ENCODE measurements at regions not wholly inside any gene's neighbourhood (a gene's known extent, or its start where the extent isn't known, plus 50 kb on each side); places are given as distances from the start of the nearest gene placed in this dataset.

DNA sequence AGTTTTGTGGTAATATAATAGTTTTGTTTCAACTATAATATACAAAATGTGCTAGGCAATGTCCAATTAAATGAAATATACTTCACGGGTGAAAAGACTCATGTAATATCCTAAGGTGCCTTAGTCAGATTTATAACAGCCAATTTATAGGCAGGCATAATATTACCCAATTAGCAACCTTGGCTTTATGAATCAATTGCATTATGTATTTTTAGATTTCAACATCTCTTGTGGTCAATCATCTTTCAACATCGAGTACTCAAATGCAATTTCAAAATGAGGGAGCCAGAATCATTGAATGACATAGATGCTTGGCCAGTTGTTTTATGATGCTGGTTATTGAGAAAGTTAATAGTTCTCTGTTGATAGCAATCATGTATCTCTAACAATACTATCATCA lies 110.3 kb upstream of the SP8 start:
- WGBS (ENCODE audit: insufficient coverage), result no CpG with 5 or more reads among the region's 2 CpGs
- no peaks in the 10 kb centered on the region for H3K36me3 Mint-ChIP-seq
- H3K9me3 Mint-ChIP-seq, result peaks cover 0 to 10% (median 3%) of the 10 kb centered on the region in 7 donors
- no peak overlapping the region for H3K4me3 Mint-ChIP-seq
- Histone ChIP-seq H3K4me2 (replicated peaks; ENCODE audit: extremely low read depth, low read length, poor library complexity, severe bottlenecking) (no peak overlapping the region), H3K4me3 (replicated peaks in 1 of 3; ENCODE audit: low read depth in 2 of 3, low read length in 3 of 3) (no peak overlapping the region), H4K20me1 (ENCODE audit: insufficient read depth, low read length) (no peaks in the 10 kb centered on the region), H3K27ac (ENCODE audit: low read depth in 1 of 2, low read length in 2 of 2) (no peak overlapping the region), H3K4me1 (ENCODE audit: control insufficient read depth in 1 of 2, insufficient read depth in 2 of 2, low read length in 2 of 2) (no peaks in the 10 kb centered on the region), H2AFZ (ENCODE audit: insufficient read depth, low read depth, low read length, poor library complexity, severe bottlenecking) (no peak overlapping the region), H3K9ac (ENCODE audit: insufficient read depth, low read length, poor library complexity, severe bottlenecking) (no peak overlapping the region), H3K36me3 (replicated peaks in 1 of 2; ENCODE audit: control insufficient read depth in 1 of 2, insufficient read depth in 2 of 2, low read length in 2 of 2) (no peaks in the 10 kb centered on the region), H3K79me2 (ENCODE audit: insufficient read depth, low read length) (no peaks in the 10 kb centered on the region), H3K9me3 (replicated peaks in 1 of 2; ENCODE audit: control insufficient read depth in 1 of 2, insufficient read depth in 1 of 2, low read length in 2 of 2) (peaks cover 0 to 9% of the 10 kb centered on the region in 2 donors), H3K27me3 (ENCODE audit: control insufficient read depth in 2 of 2, insufficient read depth in 2 of 2, low read length in 2 of 2) (no peaks in the 10 kb centered on the region)
- intact Hi-C loops (cut with micrococcal nuclease), result no loop called here
- H3K4me1 Mint-ChIP-seq, result no peaks in the 10 kb centered on the region
- TF ChIP-seq, protein P1, sequence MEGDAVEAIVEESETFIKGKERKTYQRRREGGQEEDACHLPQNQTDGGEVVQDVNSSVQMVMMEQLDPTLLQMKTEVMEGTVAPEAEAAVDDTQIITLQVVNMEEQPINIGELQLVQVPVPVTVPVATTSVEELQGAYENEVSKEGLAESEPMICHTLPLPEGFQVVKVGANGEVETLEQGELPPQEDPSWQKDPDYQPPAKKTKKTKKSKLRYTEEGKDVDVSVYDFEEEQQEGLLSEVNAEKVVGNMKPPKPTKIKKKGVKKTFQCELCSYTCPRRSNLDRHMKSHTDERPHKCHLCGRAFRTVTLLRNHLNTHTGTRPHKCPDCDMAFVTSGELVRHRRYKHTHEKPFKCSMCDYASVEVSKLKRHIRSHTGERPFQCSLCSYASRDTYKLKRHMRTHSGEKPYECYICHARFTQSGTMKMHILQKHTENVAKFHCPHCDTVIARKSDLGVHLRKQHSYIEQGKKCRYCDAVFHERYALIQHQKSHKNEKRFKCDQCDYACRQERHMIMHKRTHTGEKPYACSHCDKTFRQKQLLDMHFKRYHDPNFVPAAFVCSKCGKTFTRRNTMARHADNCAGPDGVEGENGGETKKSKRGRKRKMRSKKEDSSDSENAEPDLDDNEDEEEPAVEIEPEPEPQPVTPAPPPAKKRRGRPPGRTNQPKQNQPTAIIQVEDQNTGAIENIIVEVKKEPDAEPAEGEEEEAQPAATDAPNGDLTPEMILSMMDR (IDR thresholded peaks at IDR 0.05), result no peak
- H3K27me3 Mint-ChIP-seq (ENCODE audit: low read depth in 3 of 3), result no peaks in the 10 kb centered on the region
- no peak overlapping the region for H3K27ac Mint-ChIP-seq
- no peak for DNase-seq

DNA sequence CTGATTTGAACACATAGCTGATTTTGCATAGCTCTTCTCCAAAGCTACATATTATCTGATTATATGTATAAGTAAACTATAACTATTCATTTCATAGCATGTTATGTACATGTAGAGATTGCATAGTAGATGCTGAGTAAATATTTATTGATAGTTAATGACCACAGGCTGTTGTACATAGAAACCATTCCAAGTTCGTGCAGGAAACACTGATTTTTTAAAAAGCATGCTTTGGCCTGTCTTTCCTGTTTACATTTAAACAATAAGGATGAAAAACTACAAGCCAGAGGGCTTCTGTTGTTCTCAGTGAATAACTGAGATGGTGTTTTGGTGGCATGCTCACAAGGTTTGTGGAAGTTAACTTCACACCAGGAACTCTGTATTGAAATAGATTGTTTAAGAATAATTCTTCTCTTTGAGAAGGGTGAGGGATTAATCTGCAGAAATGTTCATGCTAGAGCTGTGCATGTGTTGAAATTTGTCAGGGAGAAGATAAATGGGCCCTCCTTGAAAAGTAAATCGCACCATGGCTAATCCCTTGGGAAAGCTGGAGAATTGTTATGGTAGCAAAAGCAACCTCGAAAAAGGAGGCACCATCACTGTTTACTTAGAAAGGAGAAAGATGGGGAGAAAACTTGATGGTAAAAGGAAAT lies 120.2 kb upstream of the SP8 start:
- H3K27me3 ChIP-seq (ENCODE audit: control insufficient read depth in 2 of 2, insufficient read depth in 2 of 2, low read length in 2 of 2), result no peaks in the 10 kb centered on the region
- TF ChIP-seq, protein P1 (IDR thresholded peaks at IDR 0.05), result no peak
- Mint-ChIP-seq H3K27me3 (ENCODE audit: low read depth in 3 of 3) (peaks cover 0 to 2% (median 0%) of the 10 kb centered on the region in 3 donors), H3K9me3 (peaks cover 0 to 8% (median 3%) of the 10 kb centered on the region in 7 donors), H3K36me3 (no peaks in the 10 kb centered on the region), H3K4me1 (no peaks in the 10 kb centered on the region), H3K27ac (no peak overlapping the region), H3K4me3 (no peak overlapping the region)
- no peak overlapping the region for H3K4me2 ChIP-seq (replicated peaks; ENCODE audit: extremely low read depth, low read length, poor library complexity, severe bottlenecking)
- 100% methylated on average over 2 of the region's 3 CpGs for WGBS (ENCODE audit: insufficient coverage)
- H3K36me3 ChIP-seq (replicated peaks in 1 of 2; ENCODE audit: control insufficient read depth in 1 of 2, insufficient read depth in 2 of 2, low read length in 2 of 2), result no peaks in the 10 kb centered on the region
- no peak for DNase-seq
- no peaks in the 10 kb centered on the region for H3K79me2 ChIP-seq (ENCODE audit: insufficient read depth, low read length)
- H4K20me1 ChIP-seq (ENCODE audit: insufficient read depth, low read length), result no peaks in the 10 kb centered on the region
- H3K27ac ChIP-seq (ENCODE audit: low read depth in 1 of 2, low read length in 2 of 2), result no peak overlapping the region
- H3K9ac ChIP-seq (ENCODE audit: insufficient read depth, low read length, poor library complexity, severe bottlenecking), result no peak overlapping the region
- no peak overlapping the region for H3K4me3 ChIP-seq (replicated peaks in 1 of 3; ENCODE audit: low read depth in 2 of 3, low read length in 3 of 3)
- no peaks in the 10 kb centered on the region for H3K9me3 ChIP-seq (replicated peaks in 1 of 2; ENCODE audit: control insufficient read depth in 1 of 2, insufficient read depth in 1 of 2, low read length in 2 of 2)
- H2AFZ ChIP-seq (ENCODE audit: insufficient read depth, low read depth, low read length, poor library complexity, severe bottlenecking), result no peak overlapping the region
- no peaks in the 10 kb centered on the region for H3K4me1 ChIP-seq (ENCODE audit: control insufficient read depth in 1 of 2, insufficient read depth in 2 of 2, low read length in 2 of 2)
- intact Hi-C loops (cut with micrococcal nuclease), result no loop called here

Measured in CD14-positive monocyte (primary cell).